NB4 (cell line): ENCODE measurements at regions not wholly inside any gene's neighbourhood (a gene's known extent, or its start where the extent isn't known, plus 50 kb on each side); places are given as distances from the start of the nearest gene placed in this dataset.

ENCODE experiments used
- DNase-seq: peaks from one replicate; pipeline ENCODE4 v3.0.0; 2010; ENCODE audit warnings: low read depth
- H3K4me3 ChIP-seq: one replicate; pipeline ENCODE4 v1.5.1; 2011; ENCODE audit warnings: mild to moderate bottlenecking, low read depth, low read length, moderate library complexity
- CTCF ChIP-seq: IDR thresholded peaks from one replicate; pipeline ENCODE4 v1.5.1; 2012; ENCODE audit warnings: low read depth, low read length
- MAX ChIP-seq: IDR thresholded peaks from 2 replicates; pipeline ENCODE4 v1.6.1; 2011; ENCODE audit warnings: low read depth, low read length
- MYC ChIP-seq: IDR thresholded peaks from 2 replicates; pipeline ENCODE4 v1.6.1; 2011; ENCODE audit warnings: low read depth, low read length
- POLR2A ChIP-seq: IDR thresholded peaks from 2 replicates; pipeline ENCODE4 v1.6.1; 2011; ENCODE audit warnings: mild to moderate bottlenecking; ENCODE audit not compliant: insufficient read length; ENCODE audit errors: extremely low read depth

GRCh38 chr13:58926858-58927257 lies 1236.9 kb downstream of the DIAPH3 start:
- H3K4me3 ChIP-seq, result no peak overlapping the region
- no peak for DNase-seq
- TF ChIP-seq POLR2A (no peak), MAX (no peak), MYC (no peak), CTCF (no peak)

GRCh38 chr13:58933475-58933874 lies 1230.3 kb downstream of the DIAPH3 start:
- DNase-seq, result no peak
- H3K4me3 ChIP-seq, result no peak overlapping the region
- TF ChIP-seq MYC (no peak), POLR2A (no peak)

GRCh38 chr13:58935689-58936088 lies 1228.0 kb downstream of the DIAPH3 start:
- H3K4me3 ChIP-seq, result no peak overlapping the region

GRCh38 chr13:58946274-58946673 lies 1217.5 kb downstream of the DIAPH3 start:
- TF ChIP-seq MYC (no peak), MAX (no peak), CTCF (no peak), POLR2A (no peak)
- no peak for DNase-seq
- no peak overlapping the region for H3K4me3 ChIP-seq

More at GRCh38 chr13:58935689-58936088, 1228.0 kb downstream of the DIAPH3 start:
- no peak for DNase-seq
- TF ChIP-seq CTCF (no peak), MAX (no peak), POLR2A (no peak), MYC (no peak)

- H3K4me3 ChIP-seq, result no peak overlapping the region
- TF ChIP-seq MYC, result no peak
- no peak for TF ChIP-seq MAX
- TF ChIP-seq CTCF, result no peak
- TF ChIP-seq POLR2A, result no peak
- peak; percentile 3 for DNase-seq
Measured at GRCh38 chr13:58949646-58950045, 1214.1 kb downstream of the DIAPH3 start.

GRCh38 chr13:58950911-58951310 lies 1212.8 kb downstream of the DIAPH3 start:
- DNase-seq, result no peak
- TF ChIP-seq POLR2A, result no peak
- TF ChIP-seq MAX, result no peak
- no peak for TF ChIP-seq CTCF
- TF ChIP-seq MYC, result no peak
- no peak overlapping the region for H3K4me3 ChIP-seq
